GM18870 (cell line): ENCODE measurements at regions not wholly inside any gene's neighbourhood (a gene's known extent, or its start where the extent isn't known, plus 50 kb on each side); places are given as distances from the start of the nearest gene placed in this dataset.
A peak's percentile ranks its signal among the peaks of the same experiment; 100 is the strongest.

ENCODE experiments used
- ATAC-seq: cut with Tn5 transposase; IDR thresholded peaks from one replicate; pipeline ENCODE4 v1.9.1; 2021; ENCODE audit warnings: moderate library complexity; ENCODE audit not compliant: unreplicated experiment

- ATAC-seq = peak; percentile 80
Measured at GRCh38 chr10:123402656-123403055, 248.5 kb downstream of the BUB3 start.

GRCh38 chr10:123404357-123404756 lies 250.2 kb downstream of the BUB3 start:
- ATAC-seq = no peak

DNA sequence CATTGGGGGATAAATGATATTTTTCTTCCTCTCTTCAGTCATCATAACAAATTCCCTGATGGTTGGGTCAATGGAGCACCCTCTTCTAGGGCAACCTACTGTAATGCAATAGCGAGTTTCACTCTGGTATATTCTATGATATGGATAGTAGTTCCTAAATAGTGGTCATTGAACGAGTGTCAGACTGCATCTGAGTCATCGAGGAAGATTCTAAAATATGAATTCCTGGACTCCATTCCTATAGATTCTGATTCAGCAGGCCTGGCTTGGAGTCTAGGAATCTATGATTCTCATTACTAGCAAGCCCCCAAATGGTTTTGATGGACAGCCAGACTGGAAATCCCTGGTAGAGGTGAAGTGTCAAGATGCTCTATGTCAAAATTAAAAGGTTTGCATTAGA lies 254.5 kb downstream of the BUB3 start:
- ATAC-seq = no peak

DNA sequence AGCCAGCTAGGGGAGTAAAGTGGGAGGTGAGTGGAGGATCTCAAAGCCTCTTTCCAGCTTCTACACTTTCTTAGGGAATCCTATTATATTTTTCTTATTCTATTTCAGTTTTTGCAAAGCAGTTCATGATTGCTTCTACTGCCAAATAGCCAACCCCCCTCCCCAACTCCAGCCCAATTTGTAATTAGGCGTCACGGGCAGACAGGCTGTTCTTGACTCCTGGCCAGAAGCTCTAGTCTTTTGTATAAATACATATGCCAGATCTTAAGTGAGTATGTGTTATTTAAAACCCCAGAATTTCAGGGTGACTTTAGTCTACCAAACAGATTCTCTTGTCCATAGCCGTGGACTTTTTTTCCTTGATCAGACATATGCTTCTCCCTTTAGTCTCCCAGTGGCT lies 255.2 kb downstream of the BUB3 start:
- ATAC-seq = no peak

GRCh38 chr10:123409884-123410283 lies 255.7 kb downstream of the BUB3 start:
- ATAC-seq = no peak

- no peak for ATAC-seq
Measured at GRCh38 chr10:123413353-123413752, 252.8 kb upstream of the GPR26 start.

GRCh38 chr10:123415523-123415922 lies 250.6 kb upstream of the GPR26 start:
- ATAC-seq = no peak

- no peak for ATAC-seq
Measured at GRCh38 chr10:123417414-123417813, 248.7 kb upstream of the GPR26 start.

- no peak for ATAC-seq
Measured at GRCh38 chr10:123421461-123421860, 244.7 kb upstream of the GPR26 start.

GRCh38 chr10:123422261-123422660 lies 243.9 kb upstream of the GPR26 start:
- no peak for ATAC-seq

DNA sequence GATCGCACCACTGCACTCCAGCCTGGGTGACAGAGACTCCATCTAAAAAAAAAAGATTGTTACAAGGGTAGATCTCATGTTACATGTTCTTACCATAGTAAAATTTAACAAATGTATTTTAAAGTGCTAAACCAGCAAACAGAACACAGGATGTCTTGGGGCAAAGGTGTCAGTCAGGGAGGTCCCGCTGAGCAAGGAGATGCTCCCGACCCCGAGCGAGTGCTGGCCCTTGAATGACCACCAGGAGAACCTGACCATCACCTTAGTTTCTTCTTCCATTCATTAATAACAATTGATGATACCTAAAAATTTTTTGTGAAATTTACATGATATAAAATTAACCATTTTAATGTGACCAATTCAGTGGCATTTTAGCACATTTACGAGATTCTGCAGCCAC lies 241.6 kb upstream of the GPR26 start:
- no peak for ATAC-seq

- no peak for ATAC-seq
Measured at GRCh38 chr10:123425680-123426079, 240.5 kb upstream of the GPR26 start.

- no peak for ATAC-seq
Measured at GRCh38 chr10:123427165-123427786, 238.9 kb upstream of the GPR26 start.

DNA sequence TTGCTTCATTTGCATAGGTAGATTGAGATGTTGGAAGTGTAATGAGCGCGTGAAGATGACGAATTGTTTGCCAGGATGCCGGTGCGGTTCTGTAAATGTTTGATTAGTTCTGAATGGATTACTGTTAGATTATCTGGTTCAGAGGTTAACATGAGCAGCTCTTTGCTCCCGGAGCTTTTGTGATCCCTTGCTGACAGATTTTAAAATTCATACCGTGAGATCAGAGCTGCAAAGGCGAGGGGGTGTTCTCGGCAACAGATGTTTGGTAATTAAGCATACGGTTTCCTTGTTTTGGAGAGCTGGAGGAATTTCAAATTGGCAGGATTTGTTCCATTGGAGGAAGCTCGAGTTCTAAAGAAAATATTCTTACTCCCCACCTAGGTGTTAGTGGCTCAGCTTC lies 237.8 kb upstream of the GPR26 start:
- ATAC-seq = no peak

DNA sequence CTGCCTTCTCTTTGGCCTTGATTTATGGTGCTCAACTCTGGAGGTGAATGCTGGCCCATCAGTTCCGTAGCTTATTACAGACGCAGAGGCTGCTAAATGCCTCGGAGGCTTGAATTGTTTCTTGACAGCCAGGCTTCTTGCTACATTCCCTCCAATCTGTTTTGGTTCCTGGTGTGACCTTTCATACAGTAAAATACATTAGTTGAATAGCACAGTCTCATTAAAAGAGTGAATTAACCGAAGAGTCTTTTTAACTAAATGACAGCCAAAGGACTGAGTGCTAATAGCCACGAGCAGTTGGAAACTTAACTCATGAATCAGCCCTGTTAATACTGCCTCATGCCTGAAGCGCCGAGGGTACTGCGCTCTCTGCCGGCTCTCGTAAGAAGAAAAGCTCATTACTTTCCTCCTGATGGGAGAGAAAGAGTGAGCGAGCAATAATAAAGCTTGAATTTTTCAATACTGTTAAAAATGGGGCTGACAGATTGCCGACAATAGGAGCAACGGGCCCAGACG lies 236.4 kb upstream of the GPR26 start:
- ATAC-seq = no peak

- ATAC-seq = no peak
Measured at GRCh38 chr10:123433539-123433938, 232.6 kb upstream of the GPR26 start.

DNA sequence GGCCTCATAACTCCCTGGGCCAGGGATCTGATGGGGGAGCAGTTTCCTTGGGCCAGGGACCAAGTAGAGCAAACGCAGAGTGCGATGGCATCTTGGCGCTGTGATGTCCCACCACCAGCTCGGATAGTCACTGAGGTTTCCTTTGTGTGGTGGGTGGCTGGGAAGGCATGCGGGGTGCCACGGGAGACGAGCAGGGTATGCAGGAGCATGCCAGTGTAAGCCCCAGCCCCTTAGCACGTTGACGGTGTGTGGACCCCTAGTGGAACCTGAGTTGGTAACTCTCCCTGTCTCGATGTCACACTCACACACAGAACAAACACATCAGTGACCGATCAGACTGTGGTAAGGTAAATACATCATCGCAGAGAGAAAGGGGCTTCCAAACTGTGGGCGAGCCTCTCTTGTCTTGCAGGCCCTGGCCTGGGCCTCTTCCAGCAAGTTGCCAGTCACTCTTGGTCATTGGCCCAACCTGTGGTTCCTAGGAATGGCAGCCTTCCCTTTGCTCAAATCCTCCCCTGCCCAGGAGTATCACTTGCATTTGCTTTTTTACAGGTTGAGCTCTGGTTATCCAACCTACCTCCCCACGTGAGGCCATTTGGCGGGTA lies 231.6 kb upstream of the GPR26 start:
- ATAC-seq = no peak

DNA sequence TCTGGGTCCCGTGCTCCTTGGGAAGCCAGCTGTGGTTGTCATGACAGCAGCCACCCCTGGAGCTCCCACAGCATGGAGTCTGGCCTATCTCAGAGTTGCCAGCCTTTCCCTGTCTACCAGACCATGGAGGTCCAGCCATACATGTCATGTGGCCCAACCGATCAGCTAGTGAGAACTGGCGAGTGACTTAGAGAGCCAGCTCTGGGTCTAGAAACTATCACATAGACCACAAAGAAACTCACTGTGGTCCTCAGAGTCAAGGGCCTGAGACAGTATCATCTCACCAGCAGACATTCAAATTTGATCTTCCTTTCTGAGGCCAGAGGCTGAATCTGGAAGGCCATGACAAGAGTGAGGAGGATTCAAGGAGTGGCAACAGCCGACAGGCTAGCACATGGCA lies 223.3 kb upstream of the GPR26 start:
- peak; percentile 90 for ATAC-seq

DNA sequence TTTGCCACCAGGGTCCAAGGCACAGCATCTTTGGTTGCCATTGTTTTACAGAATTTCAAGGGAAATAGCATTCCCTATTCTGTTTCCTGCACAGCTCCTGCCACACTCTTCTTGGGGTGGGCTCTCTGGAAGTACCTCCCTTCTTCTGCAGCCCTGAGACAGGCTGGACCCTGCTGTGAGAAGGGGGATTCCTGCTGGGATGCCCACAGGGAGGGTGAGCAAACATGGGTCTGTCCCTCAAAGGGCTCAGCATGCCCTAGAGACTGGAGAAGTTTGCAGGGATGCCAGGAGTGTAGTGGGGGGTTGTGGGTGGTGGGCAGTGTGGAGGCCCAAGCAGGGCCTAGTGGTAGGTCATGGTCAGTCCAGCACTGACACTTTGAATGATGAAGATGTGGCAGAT lies 222.2 kb upstream of the GPR26 start:
- no peak for ATAC-seq

DNA sequence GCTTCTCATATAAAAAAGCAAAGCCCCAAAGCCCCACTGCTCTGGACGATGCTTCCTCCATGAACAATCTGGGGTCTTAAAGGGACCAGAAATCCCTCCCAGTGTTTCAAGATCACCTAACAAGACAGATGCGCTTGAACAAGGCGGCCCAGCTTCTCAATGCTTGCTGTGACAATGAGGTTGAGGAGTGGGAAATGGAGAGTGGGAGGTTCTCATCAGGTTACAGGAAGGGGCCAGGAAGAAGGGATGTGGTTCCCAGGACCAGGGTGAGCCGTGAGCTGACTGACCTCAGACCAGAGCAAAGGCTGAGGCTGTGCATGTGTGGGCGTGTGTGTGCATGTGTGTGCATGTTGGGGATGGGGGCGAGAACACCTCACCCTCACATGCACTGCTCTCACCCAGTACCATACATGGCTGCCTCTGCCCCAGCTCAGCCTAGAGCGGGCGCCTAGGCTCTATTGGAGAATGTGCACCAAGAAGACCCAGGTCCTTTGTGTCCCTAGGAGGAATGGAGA lies 220.8 kb upstream of the GPR26 start:
- no peak for ATAC-seq

- no peak for ATAC-seq
Measured at GRCh38 chr10:123446449-123447156, 219.6 kb upstream of the GPR26 start.
